TTC549 (cell line): ENCODE measurements at regions not wholly inside any gene's neighbourhood (a gene's known extent, or its start where the extent isn't known, plus 50 kb on each side); places are given as distances from the start of the nearest gene placed in this dataset.

ENCODE experiments used
- FAIRE-seq: peaks from 2 replicates; lab custom pipeline; 2012; peaks lifted over from hg19 to GRCh38; lab: Jason Lieb, UNC

GRCh38 chr2:239528883-239529282 is 128.1 kb upstream of the HDAC4 start:
- no peak for FAIRE-seq

GRCh38 chr2:239528146-239528545 is 127.3 kb upstream of the HDAC4 start:
- no peak for FAIRE-seq

- no peak for FAIRE-seq
These were observed 126.0 kb upstream of the HDAC4 start for GRCh38 chr2:239526666-239527415.

- FAIRE-seq = no peak
These were observed 125.2 kb upstream of the HDAC4 start for GRCh38 chr2:239526038-239526437.

GRCh38 chr2:239523954-239524330 is 123.1 kb upstream of the HDAC4 start:
- FAIRE-seq = no peak

- no peak for FAIRE-seq
These were observed 122.5 kb upstream of the HDAC4 start for GRCh38 chr2:239523147-239523953.

- FAIRE-seq = no peak
These were observed 121.9 kb upstream of the HDAC4 start for GRCh38 chr2:239522740-239523119.

- no peak for FAIRE-seq
These were observed 121.4 kb upstream of the HDAC4 start for GRCh38 chr2:239522002-239522739.

- FAIRE-seq = no peak
These were observed 120.6 kb upstream of the HDAC4 start for GRCh38 chr2:239521518-239521815.

GRCh38 chr2:239520811-239521517 is 120.1 kb upstream of the HDAC4 start:
- no peak for FAIRE-seq

GRCh38 chr2:239519921-239520585 is 119.2 kb upstream of the HDAC4 start:
- no peak for FAIRE-seq

GRCh38 chr2:239519089-239519920 is 118.5 kb upstream of the HDAC4 start:
- FAIRE-seq = no peak

- no peak for FAIRE-seq
These were observed 117.7 kb upstream of the HDAC4 start for GRCh38 chr2:239518286-239519088.

GRCh38 chr2:239517686-239518085 is 116.9 kb upstream of the HDAC4 start:
- no peak for FAIRE-seq

- no peak for FAIRE-seq
These were observed 116.1 kb upstream of the HDAC4 start for GRCh38 chr2:239516954-239517305.

- no peak for FAIRE-seq
These were observed 115.6 kb upstream of the HDAC4 start for GRCh38 chr2:239516286-239516953.

GRCh38 chr2:239514754-239515530 is 114.1 kb upstream of the HDAC4 start:
- no peak for FAIRE-seq

GRCh38 chr2:239512054-239512453 is 111.2 kb upstream of the HDAC4 start:
- no peak for FAIRE-seq
